H9 (cell line): ENCODE measurements at regions not wholly inside any gene's neighbourhood (a gene's known extent, or its start where the extent isn't known, plus 50 kb on each side); places are given as distances from the start of the nearest gene placed in this dataset.

Source experiments
- DNase-seq: peaks from one replicate; pipeline ENCODE4 v3.0.0-alpha.2; 2017
- H2AFZ ChIP-seq: one replicate; pipeline ENCODE4 v1.6.1; 2013; ENCODE audit warnings: mild to moderate bottlenecking, low read length, control low read depth, moderate library complexity
- H2AK5ac ChIP-seq: 2 replicates; pipeline ENCODE4 v1.6.1; 2013; ENCODE audit warnings: low read length, control low read depth, mixed read lengths; ENCODE audit not compliant: insufficient read length
- H2BK120ac ChIP-seq: one replicate; pipeline ENCODE4 v1.6.1; 2013; ENCODE audit warnings: low read depth, mild to moderate bottlenecking, low read length, control low read depth, inconsistent platforms; ENCODE audit not compliant: poor library complexity, severe bottlenecking
- H2BK12ac ChIP-seq: 2 replicates; pipeline ENCODE4 v1.6.1; 2013; ENCODE audit warnings: low read length, control low read depth, mixed read lengths, low read depth; ENCODE audit not compliant: insufficient read length
- H2BK15ac ChIP-seq: 2 replicates; pipeline ENCODE4 v1.6.1; 2013; ENCODE audit warnings: low read depth, low read length, control low read depth
- H2BK20ac ChIP-seq: one replicate; pipeline ENCODE4 v1.6.1; 2013; ENCODE audit warnings: low read depth, mild to moderate bottlenecking, low read length, control low read depth, inconsistent platforms; ENCODE audit not compliant: poor library complexity, severe bottlenecking
- H2BK5ac ChIP-seq: 2 replicates; pipeline ENCODE4 v1.6.1; 2013; ENCODE audit warnings: low read length, control low read depth, mixed read lengths; ENCODE audit not compliant: insufficient read length
- H3K14ac ChIP-seq: 2 replicates; pipeline ENCODE4 v1.6.1; 2013; ENCODE audit warnings: low read length, control low read depth; ENCODE audit not compliant: insufficient read depth
- H3K18ac ChIP-seq: 2 replicates; pipeline ENCODE4 v1.6.1; 2013; ENCODE audit warnings: low read depth, mild to moderate bottlenecking, mixed read lengths, low read length, control low read depth; ENCODE audit not compliant: insufficient read length
- H3K23ac ChIP-seq: 2 replicates; pipeline ENCODE4 v1.6.1; 2013; ENCODE audit warnings: low read length, control low read depth, mixed read lengths, low read depth; ENCODE audit not compliant: insufficient read length
- H3K23me2 ChIP-seq: 2 replicates; pipeline ENCODE4 v1.6.1; 2013; ENCODE audit warnings: low read depth, mild to moderate bottlenecking, mixed read lengths, low read length, control low read depth; ENCODE audit not compliant: insufficient read length, poor library complexity, severe bottlenecking
- H3K27ac ChIP-seq: 2 replicates; pipeline ENCODE4 v1.5.1; 2013; ENCODE audit warnings: low read length, control low read depth, mixed read lengths, low read depth; ENCODE audit not compliant: insufficient read length
- H3K27me3 ChIP-seq: 2 replicates; pipeline ENCODE4 v1.6.1; 2013; ENCODE audit warnings: low read length, control low read depth, inconsistent platforms; ENCODE audit not compliant: insufficient read depth
- H3K4ac ChIP-seq: 2 replicates; pipeline ENCODE4 v1.6.1; 2013; ENCODE audit warnings: low read depth, mild to moderate bottlenecking, control low read depth, inconsistent platforms, low read length, moderate library complexity
- H3K4me1 ChIP-seq: 2 replicates; pipeline ENCODE4 v1.6.1; 2013; ENCODE audit warnings: low read length, control low read depth, inconsistent platforms; ENCODE audit not compliant: insufficient read depth
- H3K4me2 ChIP-seq: 2 replicates; pipeline ENCODE4 v1.6.1; 2013; ENCODE audit warnings: low read length, control low read depth, mixed read lengths; ENCODE audit not compliant: insufficient read length, insufficient read depth
- H3K56ac ChIP-seq: 2 replicates; pipeline ENCODE4 v1.6.1; 2013; ENCODE audit warnings: low read depth, mild to moderate bottlenecking, mixed read lengths, low read length, control low read depth; ENCODE audit not compliant: insufficient read length
- H3K79me1 ChIP-seq: 2 replicates; pipeline ENCODE4 v1.6.1; 2013; ENCODE audit warnings: low read depth, mild to moderate bottlenecking, moderate library complexity, low read length, control low read depth, inconsistent platforms; ENCODE audit not compliant: insufficient read depth, poor library complexity, severe bottlenecking
- H3K79me2 ChIP-seq: 2 replicates; pipeline ENCODE4 v1.6.1; 2013; ENCODE audit warnings: low read length, control low read depth, inconsistent platforms; ENCODE audit not compliant: insufficient read depth
- H3K9ac ChIP-seq: 2 replicates; pipeline ENCODE4 v1.6.1; 2013; ENCODE audit warnings: low read length, control low read depth, mixed read lengths; ENCODE audit not compliant: insufficient read length; ENCODE audit errors: extremely low read depth
- H3K9me3 ChIP-seq: one replicate; pipeline ENCODE4 v1.6.1; 2013; ENCODE audit warnings: low read depth, low read length, inconsistent platforms; ENCODE audit not compliant: control insufficient read depth
- H3T11ph ChIP-seq: one replicate; pipeline ENCODE4 v1.6.1; 2013; ENCODE audit warnings: mild to moderate bottlenecking, low read length, control low read depth, inconsistent platforms
- H4K20me1 ChIP-seq: one replicate; pipeline ENCODE4 v1.6.1; 2013; ENCODE audit not compliant: control insufficient read depth, insufficient read length, insufficient read depth
- H4K5ac ChIP-seq: 2 replicates; pipeline ENCODE4 v1.6.1; 2013; ENCODE audit warnings: low read depth, mild to moderate bottlenecking, mixed read lengths, low read length, control low read depth; ENCODE audit not compliant: insufficient read length
- H4K8ac ChIP-seq: replicated peaks from 2 replicates; pipeline ENCODE4 v1.6.1; 2013; ENCODE audit warnings: low read length, control low read depth, mixed read lengths, low read depth; ENCODE audit not compliant: insufficient read length
- H4K91ac ChIP-seq: 2 replicates; pipeline ENCODE4 v1.6.1; 2013; ENCODE audit warnings: low read depth, mild to moderate bottlenecking, moderate library complexity, mixed read lengths, low read length, control low read depth; ENCODE audit not compliant: insufficient read length
- H3K27ac Mint-ChIP-seq, 3 experiments: 2 replicates in 2 of 3; 3 replicates in 1 of 3; pipeline ENCODE4 v1.8.0; 2020 to 2021; ENCODE audit warnings: mixed read lengths in 3 of 3, mild to moderate bottlenecking in 1 of 3, moderate library complexity in 1 of 3
- H3K27me3 Mint-ChIP-seq: 2 replicates; pipeline ENCODE4 v1.8.0; 2021; ENCODE audit warnings: low read depth, mild to moderate bottlenecking, moderate library complexity, mixed read lengths
- H3K36me3 Mint-ChIP-seq, 3 experiments: 2 replicates in 2 of 3; 3 replicates in 1 of 3; pipeline ENCODE4 v1.8.0; 2020 to 2021; ENCODE audit warnings: low read depth in 3 of 3, mixed read lengths in 3 of 3; ENCODE audit not compliant: insufficient read depth in 1 of 3
- H3K4me1 Mint-ChIP-seq, 2 experiments: 2 replicates each; pipeline ENCODE4 v1.8.0; 2020; ENCODE audit warnings: mixed read lengths in 2 of 2
- H3K4me3 Mint-ChIP-seq, 2 experiments: 2 replicates in 1 of 2; 3 replicates in 1 of 2; pipeline ENCODE4 v1.8.0; 2020 to 2021; ENCODE audit warnings: mild to moderate bottlenecking in 2 of 2, mixed read lengths in 2 of 2, moderate library complexity in 1 of 2
- H3K9me3 Mint-ChIP-seq, 2 experiments: 2 replicates in 1 of 2; 3 replicates in 1 of 2; pipeline ENCODE4 v1.8.0; 2020; ENCODE audit warnings: mild to moderate bottlenecking in 2 of 2, mixed read lengths in 2 of 2, moderate library complexity in 1 of 2
- WGBS: extraction: QIAGEN DNeasy Blood & Tissue Kit; methylation state at CpG from one replicate; pipeline ENCODE4 v1.1.7; 2013; ENCODE audit warnings: missing lambda C conversion rate, low lambda C conversion rate, mixed read lengths; ENCODE audit not compliant: insufficient read length; ENCODE audit errors: extremely low coverage; 5-methylcytosine and 5-hydroxymethylcytosine counted together
- TF ChIP-seq, protein P1 (sequence below): fragments of 200-600 bp; sonication (generic); conservative IDR thresholded peaks from 3 replicates; pipeline ENCODE4 v1.8.0; 2021; ENCODE audit warnings: antibody characterized with exemption, mild to moderate bottlenecking

GRCh38 chrX:16516232-16516876 is 133.6 kb upstream of the S100G start:
- WGBS: no CpG with 5 or more reads among the region's 3 CpGs
- no peak overlapping the region for H2AFZ ChIP-seq

More at GRCh38 chrX:16516232-16516876, 133.6 kb upstream of the S100G start:
- TF ChIP-seq, protein P1, sequence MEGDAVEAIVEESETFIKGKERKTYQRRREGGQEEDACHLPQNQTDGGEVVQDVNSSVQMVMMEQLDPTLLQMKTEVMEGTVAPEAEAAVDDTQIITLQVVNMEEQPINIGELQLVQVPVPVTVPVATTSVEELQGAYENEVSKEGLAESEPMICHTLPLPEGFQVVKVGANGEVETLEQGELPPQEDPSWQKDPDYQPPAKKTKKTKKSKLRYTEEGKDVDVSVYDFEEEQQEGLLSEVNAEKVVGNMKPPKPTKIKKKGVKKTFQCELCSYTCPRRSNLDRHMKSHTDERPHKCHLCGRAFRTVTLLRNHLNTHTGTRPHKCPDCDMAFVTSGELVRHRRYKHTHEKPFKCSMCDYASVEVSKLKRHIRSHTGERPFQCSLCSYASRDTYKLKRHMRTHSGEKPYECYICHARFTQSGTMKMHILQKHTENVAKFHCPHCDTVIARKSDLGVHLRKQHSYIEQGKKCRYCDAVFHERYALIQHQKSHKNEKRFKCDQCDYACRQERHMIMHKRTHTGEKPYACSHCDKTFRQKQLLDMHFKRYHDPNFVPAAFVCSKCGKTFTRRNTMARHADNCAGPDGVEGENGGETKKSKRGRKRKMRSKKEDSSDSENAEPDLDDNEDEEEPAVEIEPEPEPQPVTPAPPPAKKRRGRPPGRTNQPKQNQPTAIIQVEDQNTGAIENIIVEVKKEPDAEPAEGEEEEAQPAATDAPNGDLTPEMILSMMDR: no peak
- no peak overlapping the region for H4K8ac ChIP-seq
- peaks cover 6% of the 10 kb centered on the region in 2 experiments for H3K9me3 Mint-ChIP-seq
- no peak overlapping the region for H2BK20ac ChIP-seq
- H4K20me1 ChIP-seq: no peaks in the 10 kb centered on the region
- no peak overlapping the region for H2AK5ac ChIP-seq
- no peak overlapping the region for H3K4me2 ChIP-seq
- no peaks in the 10 kb centered on the region for H3K27me3 Mint-ChIP-seq
- no peaks in the 10 kb centered on the region for H3K79me2 ChIP-seq
- no peak overlapping the region for H3K23ac ChIP-seq
- H2BK5ac ChIP-seq: no peak overlapping the region
- H3K27me3 ChIP-seq: no peaks in the 10 kb centered on the region
- no peak overlapping the region for H3K14ac ChIP-seq
- DNase-seq: no peak
- H4K91ac ChIP-seq: no peak overlapping the region
- H2BK120ac ChIP-seq: no peak overlapping the region
- no peaks in the 10 kb centered on the region for H3K23me2 ChIP-seq
- H3T11ph ChIP-seq: no peak overlapping the region
- no peak overlapping the region for H3K9ac ChIP-seq
- no peak overlapping the region for H4K5ac ChIP-seq
- no peak overlapping the region for H3K4me3 Mint-ChIP-seq
- H3K56ac ChIP-seq: no peak overlapping the region
- H3K18ac ChIP-seq: no peak overlapping the region
- H2BK12ac ChIP-seq: no peak overlapping the region
- no peak overlapping the region for H3K4ac ChIP-seq
- peaks cover 18 to 26% (median 23%) of the 10 kb centered on the region in 3 experiments for H3K36me3 Mint-ChIP-seq
- no peak overlapping the region for H2BK15ac ChIP-seq
- peaks cover 7% of the 10 kb centered on the region; the same call in 1 of the 2 replicates for H3K4me1 ChIP-seq
- H3K79me1 ChIP-seq: no peaks in the 10 kb centered on the region
- H3K4me1 Mint-ChIP-seq: peaks cover 27% of the 10 kb centered on the region in 2 experiments
- H3K9me3 ChIP-seq: no peaks in the 10 kb centered on the region
- H3K27ac ChIP-seq: no peak overlapping the region
- H3K27ac Mint-ChIP-seq: no peak overlapping the region
